Gastrocnemius medialis (tissue), 4 donors: ENCODE measurements at regions not wholly inside any gene's neighbourhood (a gene's known extent, or its start where the extent isn't known, plus 50 kb on each side); places are given as distances from the start of the nearest gene placed in this dataset.

Experiments used
- POLR2A ChIP-seq, 2 donors: fragments of 450-650 bp; IDR thresholded peaks; one replicate each; pipeline ENCODE4 v1.6.1; 2017; ENCODE audit warnings: antibody characterized with exemption in 2 of 2, mild to moderate bottlenecking in 2 of 2, moderate library complexity in 2 of 2
- TF ChIP-seq, protein P1 (sequence below), 5 experiments: fragments of 450-650 bp in 3 of 5; fragments of 200-600 bp in 2 of 5; sonication (generic) in 2 of 5; IDR thresholded peaks in 4 of 5; conservative IDR thresholded peaks in 1 of 5; 1 replicate in 4 of 5; 2 replicates in 1 of 5; pipeline ENCODE4 v1.5.1; 2016 to 2019; ENCODE audit warnings: antibody characterized with exemption in 5 of 5, mild to moderate bottlenecking in 3 of 5, moderate library complexity in 3 of 5

GRCh38 chr2:168401771-168402170 lies 54.3 kb upstream of the CERS6 start:
- TF ChIP-seq, protein P1, sequence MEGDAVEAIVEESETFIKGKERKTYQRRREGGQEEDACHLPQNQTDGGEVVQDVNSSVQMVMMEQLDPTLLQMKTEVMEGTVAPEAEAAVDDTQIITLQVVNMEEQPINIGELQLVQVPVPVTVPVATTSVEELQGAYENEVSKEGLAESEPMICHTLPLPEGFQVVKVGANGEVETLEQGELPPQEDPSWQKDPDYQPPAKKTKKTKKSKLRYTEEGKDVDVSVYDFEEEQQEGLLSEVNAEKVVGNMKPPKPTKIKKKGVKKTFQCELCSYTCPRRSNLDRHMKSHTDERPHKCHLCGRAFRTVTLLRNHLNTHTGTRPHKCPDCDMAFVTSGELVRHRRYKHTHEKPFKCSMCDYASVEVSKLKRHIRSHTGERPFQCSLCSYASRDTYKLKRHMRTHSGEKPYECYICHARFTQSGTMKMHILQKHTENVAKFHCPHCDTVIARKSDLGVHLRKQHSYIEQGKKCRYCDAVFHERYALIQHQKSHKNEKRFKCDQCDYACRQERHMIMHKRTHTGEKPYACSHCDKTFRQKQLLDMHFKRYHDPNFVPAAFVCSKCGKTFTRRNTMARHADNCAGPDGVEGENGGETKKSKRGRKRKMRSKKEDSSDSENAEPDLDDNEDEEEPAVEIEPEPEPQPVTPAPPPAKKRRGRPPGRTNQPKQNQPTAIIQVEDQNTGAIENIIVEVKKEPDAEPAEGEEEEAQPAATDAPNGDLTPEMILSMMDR (IDR thresholded peaks at IDR 0.05 in 4 of 5, conservative IDR thresholded peaks at IDR 0.05 in 1 of 5): no peak
- no peak for TF ChIP-seq POLR2A (IDR thresholded peaks at IDR 0.05)
